Karpas-422 (cell line): ENCODE measurements at regions not wholly inside any gene's neighbourhood (a gene's known extent, or its start where the extent isn't known, plus 50 kb on each side); places are given as distances from the start of the nearest gene placed in this dataset.

Experiments used
- DNase-seq: peaks from one replicate; pipeline ENCODE4 v3.0.0-alpha.2; 2015
- H2AFZ ChIP-seq: fragments of 200-600 bp; sonication (generic); 2 replicates; pipeline ENCODE4 v1.6.1; 2014; ENCODE audit warnings: antibody characterized with exemption, low read length, mixed read lengths
- H3K27ac ChIP-seq: fragments of 200-600 bp; sonication (generic); 2 replicates; pipeline ENCODE4 v1.5.1; 2014; ENCODE audit warnings: mild to moderate bottlenecking, low read length, moderate library complexity
- H3K27me3 ChIP-seq: fragments of 200-600 bp; sonication (generic); 2 replicates; pipeline ENCODE4 v1.6.1; 2014; ENCODE audit warnings: low read length, mixed read lengths
- H3K36me3 ChIP-seq: fragments of 200-600 bp; sonication (generic); 2 replicates; pipeline ENCODE4 v1.6.1; 2014; ENCODE audit warnings: low read length, mixed read lengths; ENCODE audit not compliant: insufficient read depth
- H3K4me1 ChIP-seq: fragments of 200-600 bp; sonication (generic); 2 replicates; pipeline ENCODE4 v1.6.1; 2014; ENCODE audit warnings: mild to moderate bottlenecking, low read length, mixed read lengths
- H3K4me2 ChIP-seq: fragments of 200-600 bp; sonication (generic); 2 replicates; pipeline ENCODE4 v1.6.1; 2014; ENCODE audit warnings: low read length, low read depth, mild to moderate bottlenecking; ENCODE audit not compliant: poor library complexity, severe bottlenecking
- H3K4me3 ChIP-seq: fragments of 200-600 bp; sonication (generic); 2 replicates; pipeline ENCODE4 v1.5.1; 2014; ENCODE audit warnings: mild to moderate bottlenecking, antibody characterized with exemption, low read length, mixed read lengths
- H3K79me2 ChIP-seq: fragments of 200-600 bp; sonication (generic); 2 replicates; pipeline ENCODE4 v1.6.1; 2014; ENCODE audit warnings: mild to moderate bottlenecking, low read length, mixed read lengths
- H3K9ac ChIP-seq: fragments of 200-600 bp; sonication (generic); 2 replicates; pipeline ENCODE4 v1.6.0; 2014; ENCODE audit warnings: low read length
- H3K9me2 ChIP-seq: fragments of 200-600 bp; sonication (generic), shearing (Covaris generic); replicated peaks from 2 replicates; pipeline ENCODE4 v1.6.0; 2014; ENCODE audit warnings: mild to moderate bottlenecking, low read length, moderate library complexity; ENCODE audit not compliant: insufficient read depth
- H3K9me3 ChIP-seq: fragments of 300-700, 200-600 bp; sonication (generic); 2 replicates; pipeline ENCODE4 v1.6.1; 2014; ENCODE audit warnings: low read length, mixed read lengths
- H4K20me1 ChIP-seq: fragments of 200-600 bp; sonication (generic); 2 replicates; pipeline ENCODE4 v1.6.1; 2014; ENCODE audit warnings: mild to moderate bottlenecking, antibody characterized with exemption, low read length, low read depth; ENCODE audit not compliant: insufficient read depth

DNA sequence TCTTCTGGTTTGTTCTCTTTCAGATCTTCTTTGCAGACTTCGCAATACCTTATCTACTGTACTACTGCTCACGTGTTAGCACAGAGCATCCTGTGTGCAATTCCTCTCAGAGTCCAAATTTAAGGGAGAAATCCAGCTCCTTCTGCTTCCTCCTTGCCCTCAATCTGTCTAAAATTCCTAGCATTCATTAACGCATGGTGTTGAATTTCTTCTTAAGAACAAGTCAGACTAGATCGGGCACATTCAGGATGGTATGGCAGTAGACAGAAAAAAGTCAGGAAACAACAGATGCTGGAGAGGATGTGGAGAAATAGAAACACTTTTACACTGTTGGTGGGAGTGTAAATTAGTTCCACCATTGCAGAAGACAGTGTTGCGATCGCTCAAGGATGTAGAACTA is 206.1 kb upstream of the CDH7 start:
- H3K9me3 ChIP-seq, result peaks cover 49% of the 10 kb centered on the region
- no peaks in the 10 kb centered on the region for H3K4me1 ChIP-seq
- no peak overlapping the region for H3K9ac ChIP-seq
- no peaks in the 10 kb centered on the region for H4K20me1 ChIP-seq
- no peak overlapping the region for H2AFZ ChIP-seq
- no peaks in the 10 kb centered on the region for H3K79me2 ChIP-seq
- H3K27ac ChIP-seq, result no peak overlapping the region
- H3K4me2 ChIP-seq, result no peak overlapping the region
- no peaks in the 10 kb centered on the region for H3K9me2 ChIP-seq
- no peaks in the 10 kb centered on the region for H3K27me3 ChIP-seq
- no peak for DNase-seq
- H3K36me3 ChIP-seq, result no peaks in the 10 kb centered on the region
- no peak overlapping the region for H3K4me3 ChIP-seq

DNA sequence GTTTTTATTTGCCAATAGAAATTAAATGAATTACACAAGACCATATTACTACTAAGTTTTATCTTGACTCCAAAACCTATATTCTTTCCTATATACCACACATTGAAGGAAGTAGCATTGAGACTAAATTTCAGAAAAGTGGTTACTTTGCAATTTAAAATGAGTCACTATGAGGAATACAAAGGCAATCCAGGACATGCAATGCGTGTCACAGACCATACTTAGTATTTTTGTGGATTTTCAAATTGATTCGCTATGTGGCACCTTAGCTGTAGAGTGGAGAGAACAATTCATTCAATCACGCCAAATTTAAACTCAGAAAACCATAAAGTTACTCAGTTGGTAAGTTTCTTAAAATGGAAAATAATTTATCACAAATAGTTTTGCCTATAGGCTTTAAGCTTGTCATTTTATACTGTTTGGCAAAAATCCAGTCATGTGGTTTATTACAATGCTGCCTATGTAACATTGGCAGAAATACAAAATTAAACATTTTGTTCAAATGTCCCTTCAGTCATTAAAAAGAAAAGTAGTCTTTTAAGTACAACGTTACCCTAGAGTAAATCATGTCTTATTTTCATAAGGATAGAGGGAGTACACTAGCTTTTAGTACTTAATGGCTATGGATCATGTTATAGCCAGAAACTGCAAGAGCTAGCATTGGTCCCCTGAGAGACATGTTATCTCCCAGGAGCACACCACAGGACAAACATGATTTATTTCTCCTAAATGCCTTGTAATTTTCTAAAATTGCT is 222.8 kb upstream of the CDH7 start:
- Histone ChIP-seq H3K4me3 (no peak overlapping the region), H3K9ac (no peak overlapping the region), H4K20me1 (no peaks in the 10 kb centered on the region), H3K79me2 (no peaks in the 10 kb centered on the region), H3K9me2 (no peaks in the 10 kb centered on the region), H2AFZ (no peak overlapping the region), H3K4me2 (no peak overlapping the region), H3K27me3 (no peaks in the 10 kb centered on the region), H3K27ac (no peak overlapping the region), H3K4me1 (no peaks in the 10 kb centered on the region), H3K9me3 (peaks cover 38% of the 10 kb centered on the region), H3K36me3 (no peaks in the 10 kb centered on the region)
- DNase-seq, result no peak

- DNase-seq, result no peak
- H3K36me3 ChIP-seq, result no peaks in the 10 kb centered on the region
- no peaks in the 10 kb centered on the region for H3K9me2 ChIP-seq
- no peaks in the 10 kb centered on the region for H3K79me2 ChIP-seq
- H3K9me3 ChIP-seq, result peaks cover 45% of the 10 kb centered on the region
- H3K9ac ChIP-seq, result no peak overlapping the region
- H3K27me3 ChIP-seq, result no peaks in the 10 kb centered on the region
- H4K20me1 ChIP-seq, result no peaks in the 10 kb centered on the region
- H2AFZ ChIP-seq, result no peak overlapping the region
- H3K4me3 ChIP-seq, result no peak overlapping the region
- H3K4me1 ChIP-seq, result no peaks in the 10 kb centered on the region
- H3K27ac ChIP-seq, result no peak overlapping the region
- no peak overlapping the region for H3K4me2 ChIP-seq
Measured at GRCh38 chr18:65526099-65526498, 224.7 kb upstream of the CDH7 start.

GRCh38 chr18:65523461-65523860 is 227.4 kb upstream of the CDH7 start:
- no peak for DNase-seq
- Histone ChIP-seq H3K36me3 (no peaks in the 10 kb centered on the region), H3K79me2 (no peaks in the 10 kb centered on the region), H2AFZ (no peak overlapping the region), H3K27ac (no peak overlapping the region), H3K4me2 (no peak overlapping the region), H3K9ac (no peak overlapping the region), H4K20me1 (no peaks in the 10 kb centered on the region), H3K4me1 (no peaks in the 10 kb centered on the region), H3K9me2 (no peaks in the 10 kb centered on the region), H3K4me3 (no peak overlapping the region), H3K9me3 (peaks cover 48% of the 10 kb centered on the region), H3K27me3 (no peaks in the 10 kb centered on the region)

DNA sequence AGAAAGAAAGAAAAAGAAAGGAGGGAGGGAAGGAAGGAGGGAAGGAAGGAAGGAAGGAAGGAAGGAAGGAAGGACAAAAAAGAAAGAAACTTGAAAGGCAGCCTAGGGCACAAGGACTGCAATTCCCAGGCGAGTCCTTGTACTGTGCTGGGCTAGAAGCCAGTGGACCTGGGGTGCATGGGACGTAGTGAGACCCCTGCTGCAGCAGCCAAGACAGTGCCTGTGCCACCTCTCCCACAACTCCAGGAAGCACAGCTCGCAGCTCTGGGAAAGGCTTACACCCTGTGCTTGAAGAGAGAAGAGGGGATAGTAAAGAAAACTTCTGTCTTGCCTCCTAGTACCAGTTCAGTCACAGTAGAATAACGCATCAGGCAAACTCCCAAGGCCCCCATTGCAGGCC is 227.9 kb upstream of the CDH7 start:
- H3K79me2 ChIP-seq, result no peaks in the 10 kb centered on the region
- H3K4me1 ChIP-seq, result no peaks in the 10 kb centered on the region
- no peaks in the 10 kb centered on the region for H3K9me2 ChIP-seq
- H4K20me1 ChIP-seq, result no peaks in the 10 kb centered on the region
- H3K9ac ChIP-seq, result no peak overlapping the region
- H3K27ac ChIP-seq, result no peak overlapping the region
- no peaks in the 10 kb centered on the region for H3K27me3 ChIP-seq
- 0 out of 2 replicates have a peak overlapping the region, but pooled peaks have one; percentile 10 for H3K4me3 ChIP-seq
- H2AFZ ChIP-seq, result no peak overlapping the region
- H3K36me3 ChIP-seq, result no peaks in the 10 kb centered on the region
- peaks cover 51% of the 10 kb centered on the region for H3K9me3 ChIP-seq
- no peak for DNase-seq
- H3K4me2 ChIP-seq, result no peak overlapping the region

GRCh38 chr18:65516209-65516608 is 234.6 kb upstream of the CDH7 start:
- Histone ChIP-seq H4K20me1 (no peaks in the 10 kb centered on the region), H3K36me3 (no peaks in the 10 kb centered on the region), H3K27ac (no peak overlapping the region), H3K4me1 (no peaks in the 10 kb centered on the region), H3K9ac (no peak overlapping the region), H3K4me3 (no peak overlapping the region), H3K4me2 (no peak overlapping the region), H3K27me3 (no peaks in the 10 kb centered on the region), H3K79me2 (no peaks in the 10 kb centered on the region), H3K9me3 (peaks cover 55% of the 10 kb centered on the region), H3K9me2 (no peaks in the 10 kb centered on the region), H2AFZ (no peak overlapping the region)
- no peak for DNase-seq

- H3K4me2 ChIP-seq, result no peak overlapping the region
- no peak for DNase-seq
- no peaks in the 10 kb centered on the region for H3K9me2 ChIP-seq
- H4K20me1 ChIP-seq, result no peaks in the 10 kb centered on the region
- H3K9ac ChIP-seq, result no peak overlapping the region
- no peak overlapping the region for H3K27ac ChIP-seq
- H3K4me3 ChIP-seq, result no peak overlapping the region
- no peaks in the 10 kb centered on the region for H3K4me1 ChIP-seq
- no peaks in the 10 kb centered on the region for H3K36me3 ChIP-seq
- no peaks in the 10 kb centered on the region for H3K79me2 ChIP-seq
- no peak overlapping the region for H2AFZ ChIP-seq
- peaks cover 43% of the 10 kb centered on the region for H3K9me3 ChIP-seq
- no peaks in the 10 kb centered on the region for H3K27me3 ChIP-seq
Measured at GRCh38 chr18:65498605-65499004, 252.2 kb upstream of the CDH7 start.

- no peak overlapping the region for H3K27ac ChIP-seq
- no peaks in the 10 kb centered on the region for H3K27me3 ChIP-seq
- no peak for DNase-seq
- H4K20me1 ChIP-seq, result no peaks in the 10 kb centered on the region
- peaks cover 7% of the 10 kb centered on the region; the same call in 1 of the 2 replicates for H3K4me1 ChIP-seq
- no peak overlapping the region for H3K9ac ChIP-seq
- no peaks in the 10 kb centered on the region for H3K36me3 ChIP-seq
- no peak overlapping the region for H3K4me2 ChIP-seq
- no peaks in the 10 kb centered on the region for H3K79me2 ChIP-seq
- no peak overlapping the region for H2AFZ ChIP-seq
- H3K4me3 ChIP-seq, result no peak overlapping the region
- H3K9me3 ChIP-seq, result peaks cover 29% of the 10 kb centered on the region
- H3K9me2 ChIP-seq, result no peaks in the 10 kb centered on the region
Measured at GRCh38 chr18:65487569-65487968, 263.2 kb upstream of the CDH7 start.
